Left renal cortex interstitium (tissue), 4 donors: ENCODE measurements at regions not wholly inside any gene's neighbourhood (a gene's known extent, or its start where the extent isn't known, plus 50 kb on each side); places are given as distances from the start of the nearest gene placed in this dataset.
A peak's percentile ranks its signal among the peaks of the same experiment; 100 is the strongest.
"Not testable (repeated sequence)": the region's sequence is repeated elsewhere in the genome, so short reads cannot be mapped to it uniquely, and the experiment has no call there.

Experiments used
- DNase-seq, 4 donors: peaks; one replicate each; pipeline ENCODE4 v3.0.0-alpha.2; 2013; ENCODE audit warnings: low read depth in 4 of 4, low spot score in 2 of 4, missing footprints in 1 of 4

DNA sequence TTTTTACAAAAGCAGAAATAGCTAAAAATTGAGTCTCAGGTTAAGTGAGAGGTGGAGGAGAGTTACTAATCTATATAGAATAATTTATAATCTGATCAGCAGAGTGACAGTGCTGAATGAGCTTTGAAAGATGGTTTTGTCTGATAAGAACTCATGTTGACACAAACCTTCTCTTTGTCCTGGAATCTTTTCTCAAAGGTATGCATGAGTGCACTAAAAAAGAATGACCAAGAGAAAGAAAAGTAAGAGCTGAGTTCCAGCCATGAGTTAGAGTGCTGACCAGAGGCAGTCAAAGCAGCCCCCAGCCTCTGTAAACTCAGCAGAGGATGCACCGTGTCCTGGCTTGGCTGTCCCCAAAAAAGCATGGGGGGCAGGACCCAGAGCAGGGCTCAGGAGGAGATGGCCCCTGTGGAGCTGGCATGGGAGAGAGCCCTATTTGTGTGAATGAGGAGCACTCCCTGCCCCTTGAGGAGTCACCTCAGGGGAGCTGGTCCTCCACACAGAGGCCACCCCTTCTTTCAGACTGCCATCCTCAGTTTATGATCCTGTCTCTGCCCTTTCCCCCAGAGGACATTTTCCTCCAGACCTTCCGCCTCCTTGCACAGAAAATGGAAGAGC, 129.8 kb downstream of the SEC23A start:
- no peak for DNase-seq

DNA sequence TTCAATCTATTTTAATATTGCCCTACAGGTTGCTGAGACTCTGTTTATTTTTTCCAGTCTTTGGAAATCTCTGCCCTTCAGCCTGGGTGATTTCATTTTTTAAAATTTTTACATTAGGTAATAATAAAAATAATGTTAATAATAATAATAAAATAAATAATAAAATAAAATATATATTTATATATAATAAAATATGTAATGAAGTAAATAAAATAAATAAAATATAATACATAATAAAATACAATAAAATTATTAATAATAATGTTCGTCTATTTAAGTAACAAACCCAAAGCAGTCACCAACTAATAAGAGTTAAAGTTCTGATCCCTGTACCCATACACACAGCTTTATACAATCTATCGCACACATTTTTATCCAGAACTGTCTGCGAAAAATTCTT, 130.5 kb downstream of the SEC23A start:
- no peak for DNase-seq

DNA sequence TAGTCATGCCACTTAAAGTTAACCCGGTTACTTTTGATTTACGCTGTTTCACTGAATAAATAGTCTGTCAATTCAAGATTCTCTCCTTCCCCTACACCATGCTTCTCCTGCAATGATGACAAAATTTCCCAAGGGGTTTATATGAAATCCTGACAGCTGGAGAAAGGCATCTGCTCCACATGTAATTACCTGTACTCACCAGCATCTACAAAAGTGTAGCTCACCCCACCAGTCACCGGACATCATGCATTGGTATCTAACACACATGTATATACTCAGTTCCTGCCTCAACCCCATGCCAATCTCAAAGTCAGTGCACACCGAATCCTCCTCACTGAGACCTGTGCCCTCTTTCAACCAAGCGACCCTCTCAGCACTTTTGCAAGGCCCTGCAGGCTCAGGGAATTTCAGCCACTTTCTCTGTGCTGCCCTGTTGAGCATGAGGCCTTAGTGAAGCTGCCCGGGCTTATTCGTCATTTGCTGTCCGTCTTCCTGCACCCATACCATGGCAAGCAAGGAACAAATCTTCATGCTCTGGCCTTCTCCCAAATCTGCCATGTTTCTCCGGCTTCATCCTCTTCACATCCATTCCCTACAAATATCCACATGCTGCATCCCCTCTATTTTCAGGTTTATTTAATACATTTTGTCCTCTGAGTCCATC, 131.6 kb downstream of the SEC23A start:
- DNase-seq: no peak

DNA sequence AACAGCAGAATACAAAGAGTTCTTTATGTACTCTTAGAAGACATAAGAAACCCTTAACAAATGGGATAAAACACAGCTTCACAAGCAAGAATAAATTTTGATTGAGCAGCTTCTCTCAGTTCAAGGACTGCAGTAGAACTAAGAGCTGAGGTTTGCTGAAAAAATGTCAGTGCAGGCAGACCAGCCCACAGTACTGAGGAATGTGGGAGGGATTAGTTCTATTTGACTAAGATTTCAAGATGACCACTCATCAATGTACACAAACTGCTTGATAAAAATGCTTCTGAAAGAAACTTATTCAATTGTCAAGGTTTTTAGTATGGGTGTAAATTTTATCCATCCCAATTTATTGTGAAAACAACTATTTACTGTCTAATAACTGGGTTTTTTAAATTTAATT, 138.4 kb downstream of the SEC23A start:
- DNase-seq: peak in 1 of 4 donors; percentile 23

DNA sequence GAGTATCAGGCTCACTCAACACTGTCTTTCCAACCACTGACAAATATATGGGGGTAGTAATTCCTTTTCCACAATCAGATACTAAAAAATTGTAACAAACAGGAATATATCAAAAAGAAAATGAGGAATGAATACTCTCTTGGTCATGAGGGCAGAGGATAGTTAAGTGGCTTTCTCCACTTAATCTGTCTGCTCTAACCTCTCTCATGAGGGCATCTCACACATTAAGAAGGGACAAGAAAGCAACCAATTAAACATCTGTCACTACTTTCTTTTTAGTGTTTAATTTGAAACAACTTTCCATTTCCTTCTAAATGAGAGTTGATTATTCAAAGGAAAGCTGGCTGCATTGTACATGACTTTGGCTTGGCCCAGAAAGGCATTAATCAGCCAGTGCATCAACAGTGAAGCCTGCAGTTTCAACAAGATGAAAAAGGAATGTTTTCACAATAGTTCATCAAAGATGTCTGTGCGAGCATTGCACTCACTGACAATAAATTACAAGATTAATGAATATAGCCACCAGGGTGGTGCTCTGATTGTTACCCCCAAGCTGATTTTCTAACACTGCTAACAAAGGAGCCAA, 142.0 kb downstream of the SEC23A start:
- no peak for DNase-seq

DNA sequence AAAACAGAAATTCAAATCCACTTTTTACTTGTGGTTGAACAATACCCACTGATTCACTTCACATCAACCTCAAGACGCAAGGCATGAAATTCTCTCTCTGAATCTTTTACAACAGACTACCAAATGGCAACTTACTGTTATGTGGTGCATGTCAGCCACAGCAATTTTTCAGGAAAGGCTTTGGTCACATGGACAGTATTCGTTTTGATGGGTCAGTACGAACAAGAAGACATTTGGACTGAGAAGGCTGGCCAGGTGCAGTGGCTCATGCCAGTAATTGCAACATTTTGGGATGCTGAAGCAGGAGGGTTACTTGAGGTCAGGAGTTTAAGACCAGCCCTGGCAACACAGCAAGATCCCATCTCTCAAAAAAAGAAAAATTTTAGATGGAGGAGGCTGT, 144.0 kb downstream of the SEC23A start:
- no peak for DNase-seq

DNA sequence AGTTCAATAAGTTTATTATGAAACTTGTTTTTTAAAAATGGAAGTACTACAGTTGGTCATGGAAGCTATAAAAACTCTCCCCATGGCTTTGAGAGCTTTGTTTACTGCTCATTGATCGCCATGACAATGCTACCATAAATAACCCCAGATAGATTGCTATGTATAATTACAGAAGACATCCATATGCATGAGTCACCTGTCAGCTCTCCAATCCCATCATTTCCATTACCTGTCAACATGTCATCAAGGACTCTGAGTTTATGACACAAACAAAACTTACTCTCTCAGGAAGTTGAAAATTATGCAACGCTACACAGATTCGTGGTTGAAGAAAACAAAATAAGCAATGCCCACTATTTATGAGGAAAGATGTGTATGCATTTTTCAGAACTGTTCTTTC, 144.4 kb downstream of the SEC23A start:
- no peak for DNase-seq

DNA sequence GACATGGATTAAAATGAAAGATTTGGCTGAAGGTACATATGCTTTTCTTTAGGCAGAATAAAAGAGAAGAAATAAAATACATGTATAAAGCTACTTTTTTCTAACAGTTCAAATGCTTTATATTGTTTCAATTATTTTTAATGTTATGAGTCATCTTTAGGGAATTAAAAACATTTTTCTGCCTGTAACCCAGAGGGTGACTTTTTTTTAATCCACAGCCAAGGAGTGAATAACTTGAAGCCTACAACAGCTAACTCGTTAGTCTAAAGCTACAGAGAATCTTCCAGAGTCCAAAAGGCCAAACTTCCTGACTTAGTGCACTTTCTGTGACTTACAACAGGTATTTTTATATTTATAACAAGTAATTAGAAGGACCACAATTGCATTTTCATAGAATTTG, 151.6 kb downstream of the SEC23A start:
- DNase-seq: no peak

DNA sequence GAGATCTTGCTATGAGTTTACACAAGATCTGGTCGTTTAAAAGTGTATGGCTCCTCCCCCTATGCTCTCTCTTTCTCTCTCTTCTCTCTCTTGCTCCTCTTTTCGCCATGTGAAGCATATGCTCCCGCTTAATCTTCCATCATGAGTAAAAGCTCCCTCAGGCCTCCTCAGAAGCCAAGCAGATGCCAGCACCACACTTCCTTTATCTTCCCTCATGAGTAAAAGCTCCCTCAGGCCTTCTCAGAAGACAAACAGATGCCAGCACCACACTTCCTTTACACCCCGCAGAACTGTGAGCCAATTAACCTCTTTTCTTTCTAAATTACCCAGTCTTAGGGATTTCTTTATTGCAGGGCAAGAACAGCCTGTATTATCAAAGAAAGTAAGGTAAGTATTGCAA, 152.4 kb downstream of the SEC23A start:
- no peak for DNase-seq

DNA sequence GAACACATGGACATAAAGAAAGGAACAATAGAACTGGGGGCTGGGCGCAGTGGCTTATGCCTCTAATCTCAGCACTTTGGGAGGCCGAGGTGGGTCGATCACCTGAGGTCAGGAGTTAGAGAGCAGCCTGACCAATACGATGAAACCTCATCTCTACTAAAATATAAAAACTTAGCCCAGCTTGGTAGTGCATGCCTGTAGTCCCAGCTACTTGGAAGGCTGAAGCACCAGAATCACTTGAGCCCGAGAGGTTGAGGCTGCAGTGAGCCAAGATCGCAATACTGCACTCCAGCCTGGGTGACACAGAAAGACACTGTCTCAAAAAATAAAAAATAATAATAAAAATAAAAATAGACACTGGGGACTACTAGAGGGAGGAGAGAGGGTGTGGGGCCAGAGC, 154.5 kb downstream of the SEC23A start:
- no peak for DNase-seq

DNA sequence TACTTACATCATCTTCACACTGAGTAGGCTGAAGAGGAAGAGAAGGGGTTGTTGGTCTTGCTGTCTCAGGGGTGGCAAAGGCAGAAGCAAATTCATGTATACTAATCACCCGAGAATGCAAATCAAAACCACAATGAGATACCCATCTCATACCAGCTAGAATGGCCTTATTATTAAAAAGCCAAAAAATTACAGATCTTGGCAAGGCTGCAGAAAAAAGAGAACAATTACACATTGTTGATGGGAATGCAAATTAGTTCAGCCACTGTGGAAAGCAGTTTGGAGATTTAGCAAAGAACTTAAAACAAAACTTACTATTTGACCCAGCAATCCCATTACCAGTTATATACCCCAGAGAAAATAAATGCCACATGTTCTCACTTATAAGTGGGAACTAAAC, 154.9 kb downstream of the SEC23A start:
- DNase-seq: no peak

DNA sequence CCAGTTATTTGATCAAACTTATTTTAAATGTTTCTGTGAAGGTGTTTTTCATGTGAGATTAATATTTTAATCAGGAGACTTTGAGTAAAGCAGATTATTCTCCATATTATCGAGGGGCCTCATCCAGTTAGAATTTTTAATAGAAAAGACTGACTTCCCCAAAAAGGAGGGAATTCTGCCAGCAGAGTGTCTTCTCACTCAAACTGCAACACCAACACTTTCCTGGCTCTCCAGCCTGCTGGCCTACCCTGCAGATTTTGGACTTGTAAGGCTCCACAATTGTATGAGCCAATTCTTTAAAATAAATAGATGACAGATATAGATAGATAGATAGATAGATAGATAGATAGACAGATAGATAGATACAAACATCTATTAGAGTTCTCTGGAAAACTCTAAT, 155.7 kb downstream of the SEC23A start:
- DNase-seq: no peak

DNA sequence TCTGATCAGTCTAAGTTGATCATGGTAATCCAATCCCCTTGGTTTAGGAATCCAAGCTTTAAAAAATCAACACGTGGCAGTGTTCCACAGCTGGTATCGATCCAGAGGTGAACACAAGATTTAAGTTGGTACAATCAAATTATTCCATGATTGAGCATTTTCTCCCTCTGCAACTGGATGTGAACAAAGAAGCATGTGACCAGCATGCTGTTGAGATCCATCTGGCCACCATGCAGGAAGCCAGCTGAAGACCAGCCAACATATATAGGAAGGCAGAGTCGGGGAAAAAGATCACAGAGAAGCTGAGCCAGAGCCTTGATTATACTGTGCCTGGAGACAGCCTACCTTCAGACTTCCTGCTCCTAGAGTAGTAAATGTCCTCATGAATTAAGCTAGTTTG, 158.3 kb downstream of the SEC23A start:
- DNase-seq: no peak

DNA sequence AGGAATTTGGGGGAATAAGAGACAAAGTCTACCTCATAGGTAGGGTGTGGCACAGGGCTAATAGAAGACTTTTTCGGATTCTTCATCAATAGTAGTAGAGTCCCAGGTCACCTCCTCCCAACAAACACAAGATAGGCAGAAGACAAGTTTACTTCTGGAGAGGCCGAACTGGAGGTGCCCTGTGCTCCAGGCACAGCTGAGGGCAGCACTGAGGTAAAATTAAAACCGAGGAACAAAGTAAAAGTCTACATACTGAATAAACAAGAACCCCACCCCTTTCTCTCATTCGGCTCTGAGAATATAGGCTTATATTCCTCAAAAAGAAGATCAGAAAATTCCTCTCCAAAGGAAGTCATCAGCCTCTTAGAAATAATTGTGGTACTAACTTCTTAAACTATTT, 161.5 kb downstream of the SEC23A start:
- DNase-seq: no peak

DNA sequence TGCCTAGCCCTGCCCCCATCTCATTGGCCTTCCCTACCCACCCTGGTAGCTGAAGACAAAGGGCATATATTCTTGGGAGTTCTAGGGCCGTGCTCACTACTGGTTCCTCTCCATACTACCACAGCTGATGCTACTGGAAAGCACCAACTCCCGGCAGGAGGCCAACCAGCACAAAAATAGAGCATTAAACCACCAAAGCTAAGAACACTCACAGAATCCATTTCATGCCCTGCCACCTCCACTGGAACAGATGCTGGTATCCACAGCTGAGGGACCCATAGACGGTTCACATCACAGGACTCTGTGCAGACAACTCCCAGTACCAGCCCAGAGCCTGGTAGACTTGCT, 170.4 kb downstream of the SEC23A start:
- DNase-seq: not testable (repeated sequence)

DNA sequence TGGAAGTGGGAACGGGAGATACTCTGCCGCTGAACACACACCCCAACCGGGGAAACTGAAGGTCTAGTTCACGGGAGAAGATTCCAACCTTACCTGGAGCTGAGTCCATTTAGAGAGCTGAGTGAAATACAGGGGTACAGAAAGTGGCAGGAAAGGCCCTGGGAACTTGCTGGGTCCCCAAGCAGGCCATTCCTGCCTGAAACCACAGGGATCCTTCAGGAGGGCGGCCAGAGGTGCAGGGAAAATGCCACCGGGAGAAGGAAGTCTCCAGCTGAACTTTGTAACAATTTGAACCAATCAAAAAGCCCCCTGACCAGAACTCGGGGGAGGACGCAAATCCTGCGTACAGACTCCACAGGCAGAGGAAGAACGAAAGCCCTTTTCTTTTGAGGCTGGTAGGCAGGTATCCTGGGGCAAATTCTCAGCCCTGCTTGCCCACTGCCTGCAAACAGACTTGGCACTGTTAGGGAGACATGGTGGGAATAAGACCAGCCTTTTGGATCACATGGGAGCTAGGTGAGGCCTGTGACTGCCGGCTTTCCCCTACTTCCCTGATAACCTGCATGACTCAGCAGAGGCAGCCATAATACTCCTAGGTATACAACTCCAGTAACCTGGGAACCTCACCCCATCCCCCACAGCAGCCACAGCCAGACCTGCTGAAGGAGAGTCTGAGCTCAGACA, 170.9 kb downstream of the SEC23A start:
- DNase-seq: no peak

DNA sequence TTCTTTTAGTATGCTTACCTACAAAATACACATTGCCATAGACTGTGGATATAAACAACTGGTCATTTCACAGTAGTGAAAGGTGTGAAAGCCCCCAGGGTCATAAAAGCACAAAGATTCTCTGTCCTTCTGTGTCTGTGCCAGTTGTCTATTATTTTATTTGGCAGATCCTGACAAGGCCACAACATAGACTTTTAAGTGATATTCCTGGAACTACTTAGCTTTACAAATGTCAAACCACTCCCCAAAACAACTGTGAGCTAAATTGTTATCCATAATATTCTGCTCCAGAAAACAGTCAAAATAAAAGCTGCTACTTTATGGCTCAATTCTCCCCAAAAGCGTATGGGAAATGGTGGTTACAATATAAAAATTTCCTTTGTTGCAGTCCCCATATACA, 172.1 kb downstream of the SEC23A start:
- no peak for DNase-seq

DNA sequence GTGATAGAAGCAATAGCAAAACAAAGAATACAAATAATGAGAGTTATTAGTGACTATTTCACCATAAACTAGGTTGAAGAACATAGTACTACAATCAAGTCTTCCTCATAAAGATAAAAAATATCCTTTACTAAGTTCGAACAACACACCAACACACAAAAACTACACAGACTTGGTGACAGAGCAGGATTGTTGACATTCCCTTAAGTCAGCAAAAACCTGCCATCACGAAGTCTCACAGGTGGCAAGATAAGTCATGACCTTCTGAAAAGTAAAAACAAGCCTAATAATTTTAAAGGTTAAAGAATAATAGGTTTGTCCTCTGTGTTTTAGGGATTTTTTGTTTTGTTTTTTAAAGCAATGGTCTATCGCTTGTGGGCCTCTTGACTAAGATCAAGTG, 173.0 kb downstream of the SEC23A start:
- no peak for DNase-seq

DNA sequence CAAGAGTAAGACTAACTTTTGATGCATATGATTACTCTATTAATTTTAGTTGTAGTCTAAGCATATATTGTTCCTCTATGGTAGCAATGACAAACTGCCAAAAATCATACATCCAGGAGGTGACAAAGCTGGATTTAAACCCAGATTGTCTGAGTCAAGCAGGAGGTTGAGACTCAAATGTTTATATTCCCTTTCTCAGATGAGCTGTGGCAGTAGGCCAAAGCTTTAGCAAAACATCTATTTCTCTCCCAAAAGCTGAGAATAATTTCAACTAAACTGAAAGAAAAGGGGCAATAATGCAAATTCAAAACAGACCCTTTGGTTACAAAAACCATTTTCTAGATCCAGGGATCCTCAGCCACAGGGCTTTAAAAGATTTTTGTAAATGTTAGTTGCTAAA, 173.6 kb downstream of the SEC23A start:
- DNase-seq: no peak

DNA sequence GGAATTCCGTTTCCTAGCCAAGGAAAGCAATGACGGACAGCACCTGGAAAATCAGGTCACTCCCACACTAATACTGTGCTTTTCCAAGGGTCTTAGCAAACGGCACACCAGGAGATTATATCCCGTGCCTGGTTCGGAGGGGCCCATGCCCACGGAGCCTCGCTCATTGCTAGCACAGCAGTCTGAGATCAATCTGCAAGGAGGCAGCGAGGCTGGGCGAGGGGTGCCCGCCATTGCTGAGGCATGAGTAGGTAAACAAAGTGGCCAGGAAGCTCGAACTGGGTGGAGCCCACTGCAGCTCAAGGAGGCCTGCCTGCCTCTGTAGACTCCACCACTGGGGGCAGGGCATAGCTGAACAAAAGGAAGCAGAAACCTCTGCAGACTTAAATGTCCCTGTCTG, 181.1 kb downstream of the SEC23A start:
- DNase-seq: not testable (repeated sequence)

DNA sequence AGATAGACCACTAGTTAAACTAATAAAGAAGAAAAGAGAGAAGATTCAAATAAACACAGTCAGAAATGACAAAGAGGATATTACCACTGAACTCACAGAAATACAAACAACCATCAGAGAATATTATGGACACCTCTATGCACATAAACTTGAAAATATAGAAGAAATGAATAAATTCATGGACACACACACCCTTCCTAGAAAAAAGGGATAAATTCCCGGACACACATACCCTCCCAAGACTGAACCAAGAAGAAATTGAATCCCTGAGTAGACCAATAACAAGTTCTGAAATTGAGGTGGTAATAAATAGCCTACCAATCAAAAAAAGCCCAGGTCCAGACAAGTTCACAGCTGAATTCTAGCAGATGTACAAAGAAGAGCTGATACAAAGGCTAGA, 187.9 kb downstream of the SEC23A start:
- DNase-seq: no peak

DNA sequence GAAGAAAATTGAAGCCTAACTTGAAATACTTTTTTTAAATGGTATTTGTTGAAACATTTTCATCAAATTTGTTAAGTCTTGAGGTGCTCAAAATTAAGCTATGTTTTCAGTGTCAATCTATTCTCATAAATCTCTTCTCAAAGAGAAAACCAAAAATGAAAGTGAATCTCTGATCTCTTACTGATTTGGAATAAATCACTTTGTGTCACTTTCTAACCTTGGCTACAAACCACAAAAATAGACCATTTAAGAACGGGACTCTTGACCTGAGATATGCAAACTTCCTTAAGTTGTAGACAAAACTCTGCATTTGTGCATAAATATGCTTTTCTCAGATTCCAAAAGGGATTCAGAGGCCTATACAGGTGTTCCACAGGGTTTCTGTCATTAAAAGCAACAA, 192.9 kb downstream of the SEC23A start:
- DNase-seq: no peak
